Neural cell (in vitro differentiated cells): ENCODE measurements at regions not wholly inside any gene's neighbourhood (a gene's known extent, or its start where the extent isn't known, plus 50 kb on each side); places are given as distances from the start of the nearest gene placed in this dataset.

ENCODE experiments used
- H2AFZ ChIP-seq: fragments of 200-600, 300-800 bp; sonication (generic), shearing (Covaris generic); 2 replicates; pipeline ENCODE4 v1.6.0; 2014; ENCODE audit warnings: low read depth, mild to moderate bottlenecking, antibody characterized with exemption, low read length, moderate library complexity
- H3F3A ChIP-seq: fragments of 200-600 bp; shearing (Covaris generic); 2 replicates; pipeline ENCODE4 v1.6.1; 2016; ENCODE audit warnings: mild to moderate bottlenecking, moderate library complexity, mixed read lengths, antibody characterized with exemption, low read length; ENCODE audit not compliant: insufficient read depth, poor library complexity, severe bottlenecking
- H3K27ac ChIP-seq: fragments of 200-600, 300-800 bp; sonication (generic), shearing (Covaris generic); 2 replicates; pipeline ENCODE4 v1.5.1; 2014; ENCODE audit warnings: mild to moderate bottlenecking, low read length, moderate library complexity
- H3K27me3 ChIP-seq: fragments of 300-800, 200-600 bp; sonication (generic), shearing (Covaris generic); 2 replicates; pipeline ENCODE4 v1.6.0; 2014; ENCODE audit warnings: mild to moderate bottlenecking, low read depth, low read length, moderate library complexity; ENCODE audit not compliant: insufficient read depth
- H3K36me3 ChIP-seq: fragments of 300-800, 200-600 bp; sonication (generic), shearing (Covaris generic); 2 replicates; pipeline ENCODE4 v1.5.1; 2014; ENCODE audit warnings: mild to moderate bottlenecking, antibody characterized with exemption, low read length, moderate library complexity; ENCODE audit not compliant: insufficient read depth
- H3K4me2 ChIP-seq: fragments of 300-800, 200-600 bp; sonication (generic), shearing (Covaris generic); 2 replicates; pipeline ENCODE4 v1.6.0; 2014; ENCODE audit warnings: mild to moderate bottlenecking, low read length
- H3K4me3 ChIP-seq: fragments of 300-800, 200-600 bp; sonication (generic), shearing (Covaris generic); 2 replicates; pipeline ENCODE4 v1.5.1; 2014; ENCODE audit warnings: mild to moderate bottlenecking, low read length, moderate library complexity
- H3K79me2 ChIP-seq: fragments of 200-600 bp; shearing (Covaris generic); replicated peaks from 2 replicates; pipeline ENCODE4 v1.6.0; 2014; ENCODE audit warnings: mild to moderate bottlenecking, low read length, moderate library complexity; ENCODE audit not compliant: insufficient read depth
- H3K9ac ChIP-seq: fragments of 300-800, 200-600 bp; sonication (generic), shearing (Covaris generic); 2 replicates; pipeline ENCODE4 v1.6.1; 2016; ENCODE audit warnings: mild to moderate bottlenecking, low read length, mixed read lengths
- H3K9me2 ChIP-seq: fragments of 200-600 bp; shearing (Covaris generic); 2 replicates; pipeline ENCODE4 v1.6.1; 2016; ENCODE audit warnings: mild to moderate bottlenecking, low read length, mixed read lengths; ENCODE audit not compliant: insufficient read depth
- H3K9me3 ChIP-seq: fragments of 200-600, 300-800 bp; sonication (generic), shearing (Covaris generic); 2 replicates; pipeline ENCODE4 v1.6.1; 2016; ENCODE audit warnings: mild to moderate bottlenecking, mixed run types, low read length, moderate library complexity, mixed read lengths
- H4K20me1 ChIP-seq: fragments of 200-600 bp; shearing (Covaris generic); 2 replicates; pipeline ENCODE4 v1.6.1; 2016; ENCODE audit warnings: mild to moderate bottlenecking, mixed run types; ENCODE audit not compliant: insufficient read depth
- CTCF ChIP-seq: fragments of 450-650 bp; IDR thresholded peaks from 2 replicates; pipeline ENCODE4 v1.5.1; 2014; ENCODE audit warnings: antibody characterized with exemption, mild to moderate bottlenecking, moderate library complexity; ENCODE audit not compliant: poor library complexity, severe bottlenecking
- EP300 ChIP-seq: fragments of 450-650 bp; conservative IDR thresholded peaks from 2 replicates; pipeline ENCODE4 v1.6.1; 2014; ENCODE audit warnings: antibody characterized with exemption, mild to moderate bottlenecking, moderate library complexity; ENCODE audit not compliant: poor library complexity, severe bottlenecking
- EZH2 ChIP-seq: fragments of 200-600, 300-800 bp; shearing (Covaris generic), sonication (generic); IDR thresholded peaks from 2 replicates; pipeline ENCODE4 v1.6.1; 2014; ENCODE audit warnings: antibody characterized with exemption, low read length, borderline replicate concordance, mild to moderate bottlenecking; ENCODE audit not compliant: insufficient read depth, poor library complexity, severe bottlenecking
- MXI1 ChIP-seq: fragments of 450-650 bp; conservative IDR thresholded peaks from 2 replicates; pipeline ENCODE4 v1.6.1; 2014; ENCODE audit warnings: antibody characterized with exemption, mild to moderate bottlenecking; ENCODE audit not compliant: poor library complexity, severe bottlenecking
- POLR2AphosphoS5 ChIP-seq: IDR thresholded peaks from 2 replicates; pipeline ENCODE4 v1.6.1; 2012
- REST ChIP-seq: IDR thresholded peaks from 2 replicates; pipeline ENCODE4 v1.6.1; 2012; ENCODE audit warnings: borderline replicate concordance
- SMC3 ChIP-seq: fragments of 450-650 bp; conservative IDR thresholded peaks from 2 replicates; pipeline ENCODE4 v1.6.1; 2014; ENCODE audit warnings: antibody characterized with exemption, mild to moderate bottlenecking, moderate library complexity; ENCODE audit not compliant: poor library complexity
- TAF1 ChIP-seq: IDR thresholded peaks from 2 replicates; pipeline ENCODE4 v1.6.1; 2012; ENCODE audit warnings: low read depth

GRCh38 chr14:43853541-43853940, 653.5 kb downstream of the FSCB start:
- H3K9ac ChIP-seq = no peak overlapping the region
- H4K20me1 ChIP-seq = no peaks in the 10 kb centered on the region
- no peaks in the 10 kb centered on the region for H3F3A ChIP-seq
- no peaks in the 10 kb centered on the region for H3K27me3 ChIP-seq
- no peaks in the 10 kb centered on the region for H3K9me3 ChIP-seq
- no peak overlapping the region for H3K27ac ChIP-seq
- TF ChIP-seq EP300 (no peak), EZH2 (no peak), TAF1 (no peak), MXI1 (no peak), POLR2AphosphoS5 (no peak)
- H3K9me2 ChIP-seq = no peaks in the 10 kb centered on the region
- no peak overlapping the region for H3K4me2 ChIP-seq
- H3K36me3 ChIP-seq = no peaks in the 10 kb centered on the region
- no peak overlapping the region for H2AFZ ChIP-seq
- no peak overlapping the region for H3K4me3 ChIP-seq
- H3K79me2 ChIP-seq = no peaks in the 10 kb centered on the region

GRCh38 chr14:43803076-43803689, 703.9 kb downstream of the FSCB start:
- Histone ChIP-seq H3F3A (no peaks in the 10 kb centered on the region), H3K27me3 (no peaks in the 10 kb centered on the region), H3K9ac (no peak overlapping the region), H3K27ac (no peak overlapping the region), H3K9me3 (no peaks in the 10 kb centered on the region), H4K20me1 (no peaks in the 10 kb centered on the region), H3K9me2 (no peaks in the 10 kb centered on the region), H3K36me3 (no peaks in the 10 kb centered on the region), H3K4me2 (no peak overlapping the region), H2AFZ (no peak overlapping the region), H3K79me2 (no peaks in the 10 kb centered on the region), H3K4me3 (no peak overlapping the region)
- TF ChIP-seq SMC3 (no peak), EP300 (no peak), REST (no peak), MXI1 (no peak), TAF1 (no peak), CTCF (no peak)
